Stimulated activated CD4-positive, alpha-beta T cell treated with anti-CD3 and anti-CD28 coated beads, Interleukin-15, amount 100 ng/mL, for 24 hours (primary cell): ENCODE measurements at regions not wholly inside any gene's neighbourhood (a gene's known extent, or its start where the extent isn't known, plus 50 kb on each side); places are given as distances from the start of the nearest gene placed in this dataset.

Experiments used
- DNase-seq: peaks from one replicate; pipeline ENCODE4 v3.0.0-alpha.2; 2020

DNA sequence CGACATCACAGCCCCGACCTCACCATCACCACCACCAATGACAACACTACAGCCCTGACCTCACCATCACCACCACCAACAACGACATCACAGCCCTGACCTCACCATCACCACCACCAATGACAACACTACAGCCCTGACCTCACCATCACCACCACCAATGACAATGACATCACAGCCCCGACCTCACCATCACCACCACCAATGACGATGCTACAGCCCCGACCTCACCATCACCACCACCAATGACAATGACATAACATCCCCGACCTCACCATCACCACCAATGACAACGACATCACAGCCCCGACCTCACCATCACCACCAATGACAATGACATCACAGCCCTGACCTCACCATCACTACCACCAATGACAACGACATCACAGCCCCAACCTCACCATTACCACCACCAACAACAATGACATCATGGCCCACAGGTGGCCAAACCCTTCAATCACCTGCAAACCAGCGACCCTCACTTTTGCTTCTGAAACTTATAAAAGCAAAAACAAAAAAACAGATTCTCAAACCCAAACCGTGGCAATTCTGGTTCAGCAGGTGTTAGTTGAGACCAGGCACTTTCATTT lies 70.7 kb upstream of the TMEM18 start:
- DNase-seq, result no peak

DNA sequence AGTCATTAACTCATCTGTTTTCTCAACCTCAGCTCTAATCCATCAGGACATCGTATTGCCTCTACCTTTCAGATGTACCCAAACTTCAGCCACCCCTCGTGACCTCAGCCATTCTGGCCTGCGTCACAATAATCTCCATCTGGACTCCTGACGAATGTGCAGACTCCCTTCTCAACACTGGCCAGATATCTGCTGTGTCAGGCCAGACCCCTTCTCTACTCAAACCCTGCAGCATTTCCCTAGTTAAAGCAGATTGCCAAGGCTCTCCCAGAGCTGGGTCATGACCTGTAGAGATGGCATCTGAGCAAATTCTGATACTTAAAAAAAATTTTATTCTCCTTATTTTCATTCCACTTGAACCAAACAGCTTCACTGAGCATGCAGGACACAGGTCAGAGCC lies 69.5 kb upstream of the TMEM18 start:
- DNase-seq, result no peak

DNA sequence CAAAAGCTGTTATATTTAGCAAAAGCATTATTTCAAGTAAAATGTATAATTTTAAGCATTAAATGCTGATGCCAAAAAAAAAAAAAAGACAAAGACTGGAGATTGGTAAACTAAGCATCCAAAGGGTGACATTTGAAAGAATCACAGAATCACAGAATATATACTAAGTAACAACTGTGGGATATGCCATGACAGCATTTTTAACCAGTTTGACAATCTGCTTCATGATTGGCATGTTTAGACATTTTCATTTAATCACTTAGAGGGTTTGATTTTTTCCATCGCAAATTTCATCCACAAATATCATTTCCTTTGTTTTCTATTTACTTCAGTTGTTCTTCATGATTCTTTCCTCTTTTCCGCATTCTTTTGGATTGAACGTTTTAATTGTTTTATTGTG lies 66.9 kb upstream of the TMEM18 start:
- no peak for DNase-seq

DNA sequence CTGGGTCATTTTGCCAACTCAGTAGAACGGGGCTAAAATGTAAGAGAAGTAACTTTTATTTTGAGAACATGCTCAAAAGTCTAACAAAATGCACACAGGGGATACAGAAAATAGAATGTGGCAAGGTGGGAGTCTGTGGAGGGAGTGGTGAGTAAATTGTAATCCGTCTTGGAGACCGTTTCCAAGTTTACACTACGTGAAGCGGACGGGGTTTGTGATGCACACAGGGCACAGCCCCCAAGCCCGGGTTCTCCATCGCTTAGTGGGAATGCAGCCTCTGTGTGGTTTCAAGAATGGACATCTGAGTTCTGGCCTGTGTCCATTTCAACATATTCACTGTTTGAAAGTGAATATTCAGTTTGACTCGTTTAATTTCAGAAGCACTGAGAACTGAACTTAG lies 65.0 kb upstream of the TMEM18 start:
- DNase-seq, result no peak

DNA sequence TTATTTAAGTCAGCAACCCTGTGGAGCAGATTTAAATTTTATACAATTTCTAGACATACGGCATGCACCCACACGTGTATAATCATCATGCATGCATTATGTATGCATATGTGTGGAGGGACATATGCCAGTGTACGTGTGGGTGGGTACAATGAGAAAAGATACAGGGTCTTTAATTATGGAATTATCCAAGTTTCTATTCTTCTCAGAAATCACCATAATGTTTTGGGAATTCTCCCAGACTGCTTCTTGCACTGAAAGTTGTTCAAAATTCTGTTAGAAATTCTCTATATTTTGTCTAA lies 63.9 kb upstream of the TMEM18 start:
- no peak for DNase-seq

DNA sequence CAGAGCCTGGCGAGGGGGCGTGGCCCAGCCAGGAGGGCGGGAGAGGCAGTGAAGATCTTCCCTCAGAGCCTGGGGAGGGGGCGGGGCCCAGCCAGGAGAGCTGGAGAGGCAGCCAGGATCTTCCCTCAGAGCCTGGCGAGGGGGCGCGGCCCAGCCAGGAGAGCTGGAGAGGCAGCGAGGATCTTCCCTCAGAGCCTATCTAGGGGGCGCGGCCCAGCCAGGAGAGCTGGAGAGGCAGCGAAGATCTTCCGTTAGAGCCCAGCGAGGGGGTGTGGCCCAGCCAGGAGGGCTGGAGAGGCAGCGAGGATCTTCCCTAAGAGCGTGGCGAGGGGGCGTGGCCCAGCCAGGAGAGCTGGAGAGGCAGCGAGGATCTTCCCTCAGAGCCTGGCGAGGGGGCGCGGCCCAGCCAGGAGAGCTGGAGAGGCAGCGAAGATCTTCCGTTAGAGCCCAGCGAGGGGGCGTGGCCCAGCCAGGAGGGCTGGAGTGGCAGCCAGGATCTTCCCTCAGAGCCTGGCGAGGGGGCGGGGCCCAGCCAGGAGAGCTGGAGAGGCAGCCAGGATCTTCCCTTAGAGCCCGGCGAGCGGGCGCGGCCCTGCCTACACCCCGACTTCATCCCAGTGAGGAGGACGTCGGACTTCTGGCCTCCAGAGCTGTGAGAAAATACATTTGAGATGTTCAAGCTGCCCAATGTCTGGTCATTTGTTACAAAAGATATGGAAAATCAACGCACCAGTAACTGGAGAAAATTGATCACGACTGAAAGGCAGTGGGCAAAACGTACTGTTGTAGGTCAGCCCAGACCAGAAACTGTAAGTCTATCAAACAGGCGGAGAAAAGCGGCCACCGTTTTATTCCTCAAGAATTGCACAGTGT lies 63.4 kb upstream of the TMEM18 start:
- peak; percentile 76 for DNase-seq

DNA sequence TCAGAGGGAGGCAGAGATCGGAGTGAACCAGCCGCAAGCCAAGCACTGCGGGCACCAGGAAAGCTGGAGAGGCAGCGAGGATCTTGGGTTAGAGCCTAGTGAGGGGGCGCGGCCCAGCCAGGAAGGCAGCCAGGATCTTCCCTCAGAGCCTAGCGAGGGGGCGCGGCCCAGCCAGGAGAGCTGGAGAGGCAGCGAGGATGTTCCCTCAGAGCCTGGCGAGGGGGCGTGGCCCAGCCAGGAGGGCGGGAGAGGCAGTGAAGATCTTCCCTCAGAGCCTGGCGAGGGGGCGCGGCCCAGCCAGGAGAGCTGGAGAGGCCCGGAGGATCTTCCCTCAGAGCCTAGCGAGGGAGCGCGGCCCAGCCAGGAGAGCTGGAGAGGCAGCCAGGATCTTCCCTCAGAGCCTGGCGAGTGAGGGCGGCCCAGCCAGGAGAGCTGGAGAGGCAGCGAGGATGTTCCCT lies 62.7 kb upstream of the TMEM18 start:
- peak; percentile 22 for DNase-seq

DNA sequence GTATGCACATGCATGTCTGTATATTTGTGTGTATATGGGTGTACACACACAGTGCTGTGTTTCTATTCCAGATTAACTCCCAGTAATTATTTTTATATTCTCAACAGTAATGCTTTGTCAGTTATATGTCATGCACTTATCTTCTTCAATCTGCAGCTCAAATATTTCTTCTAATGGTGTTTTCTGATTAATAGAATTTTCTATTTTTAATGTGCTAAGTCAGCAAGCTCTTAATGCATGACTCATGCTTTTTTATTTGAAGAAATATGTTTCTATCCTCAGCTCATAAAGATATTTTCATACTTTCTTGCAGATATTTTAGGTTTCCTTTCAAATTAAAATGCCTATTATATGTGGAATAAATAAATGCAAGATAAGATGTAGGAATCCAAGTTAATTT lies 59.7 kb upstream of the TMEM18 start:
- no peak for DNase-seq

DNA sequence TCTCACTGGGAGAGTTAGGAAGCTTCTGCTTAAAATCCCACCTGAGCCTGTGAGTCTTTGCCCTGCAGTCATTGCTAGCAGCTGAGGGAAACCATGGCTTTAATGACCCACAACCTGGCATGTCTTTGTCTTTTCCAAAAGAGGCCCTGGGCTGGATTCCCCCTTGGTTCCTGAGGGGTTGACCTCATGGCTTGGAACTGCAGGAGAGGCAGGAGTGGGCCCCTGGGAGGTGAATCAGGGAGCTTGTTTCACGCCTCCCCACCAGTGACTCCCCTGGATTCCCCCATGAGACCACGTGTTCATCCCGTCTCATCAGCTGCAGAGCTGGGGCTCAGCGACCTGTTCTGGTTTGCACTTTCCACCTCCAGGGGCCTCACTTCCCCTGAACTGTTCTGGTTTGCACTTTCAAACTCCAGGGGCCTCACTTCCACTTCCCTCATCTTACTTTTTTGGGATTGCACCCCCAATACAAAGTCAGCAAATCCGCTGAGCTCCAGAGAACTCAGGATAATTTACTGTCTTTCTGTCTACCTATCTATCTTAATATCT lies 58.5 kb upstream of the TMEM18 start:
- DNase-seq, result no peak

DNA sequence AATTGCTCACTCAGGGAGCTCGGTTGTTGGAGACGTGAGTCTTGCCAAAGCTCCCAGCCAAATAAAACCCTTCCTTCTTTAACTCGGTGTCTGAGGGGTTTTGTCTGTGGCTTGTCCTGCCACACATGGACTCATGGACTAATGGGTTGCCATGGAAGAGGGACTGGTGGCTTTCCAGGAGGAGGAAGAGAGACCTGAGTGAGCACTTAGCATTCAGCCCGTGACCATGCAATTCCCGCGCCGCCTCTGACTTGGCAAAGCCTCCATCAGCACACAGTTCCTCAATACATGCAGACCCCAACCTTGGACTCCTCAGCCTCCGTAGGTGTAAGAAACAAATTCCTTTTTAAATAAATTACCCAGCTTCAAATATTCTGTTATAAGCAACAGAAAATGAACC lies 57.3 kb upstream of the TMEM18 start:
- no peak for DNase-seq

DNA sequence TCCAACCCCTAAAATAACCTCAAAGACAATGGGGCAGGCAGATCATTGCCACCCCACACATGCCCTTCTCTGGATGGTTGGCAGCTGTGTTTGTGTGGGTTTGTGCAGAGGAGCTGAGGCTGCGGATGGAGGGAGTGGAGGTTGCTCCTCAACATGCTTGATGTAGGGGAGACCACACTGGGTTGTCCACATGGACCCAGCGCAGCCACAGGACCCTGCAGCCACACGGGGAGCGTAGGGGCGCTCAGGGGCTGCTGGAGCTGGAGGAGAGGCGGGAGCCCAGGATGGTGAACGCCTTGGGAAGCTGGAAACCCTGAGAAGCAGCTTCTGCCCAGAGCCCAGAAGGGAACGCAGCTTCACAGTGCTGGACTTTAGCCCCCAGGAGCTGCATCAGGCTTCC lies 56.3 kb upstream of the TMEM18 start:
- no peak for DNase-seq

DNA sequence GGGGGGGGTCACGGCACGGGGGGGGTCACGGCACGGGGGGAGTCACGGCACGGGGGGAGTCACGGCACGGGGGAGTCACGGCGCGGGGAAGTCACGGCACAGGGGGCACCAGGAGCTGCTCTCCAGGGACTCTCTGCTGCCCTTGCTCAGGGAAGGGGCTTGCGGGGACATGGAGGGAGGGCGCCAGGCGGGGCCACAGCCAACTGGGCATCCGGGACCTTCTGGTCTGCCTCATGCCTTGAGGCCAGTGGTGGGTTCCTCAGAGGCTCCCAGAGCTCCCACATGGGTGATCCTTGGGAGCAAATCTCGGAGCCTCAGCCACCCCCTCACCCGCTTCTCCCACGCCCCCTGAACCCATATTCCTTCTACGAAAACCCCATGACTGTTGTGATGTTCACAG lies 55.8 kb upstream of the TMEM18 start:
- DNase-seq, result no peak

DNA sequence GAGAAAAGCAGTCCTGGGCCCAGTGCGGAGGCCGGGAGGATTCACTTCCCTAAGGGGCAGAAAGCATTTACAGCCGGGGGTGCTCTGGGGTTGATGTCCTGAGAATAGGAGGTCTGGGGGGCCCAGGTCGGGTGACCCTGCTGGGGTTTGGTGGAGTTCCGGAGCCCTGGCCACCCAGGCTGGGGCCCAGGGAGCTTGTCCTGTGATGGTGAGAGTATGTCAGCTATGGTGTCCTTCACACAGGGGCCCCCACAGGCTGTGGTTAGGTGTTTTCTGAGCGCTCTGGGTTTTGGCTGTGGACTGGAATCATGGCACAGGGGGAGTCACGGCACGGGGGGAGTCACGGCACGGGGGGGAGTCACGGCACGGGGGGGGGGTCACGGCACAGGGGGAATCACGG lies 54.5 kb upstream of the TMEM18 start:
- no peak for DNase-seq

DNA sequence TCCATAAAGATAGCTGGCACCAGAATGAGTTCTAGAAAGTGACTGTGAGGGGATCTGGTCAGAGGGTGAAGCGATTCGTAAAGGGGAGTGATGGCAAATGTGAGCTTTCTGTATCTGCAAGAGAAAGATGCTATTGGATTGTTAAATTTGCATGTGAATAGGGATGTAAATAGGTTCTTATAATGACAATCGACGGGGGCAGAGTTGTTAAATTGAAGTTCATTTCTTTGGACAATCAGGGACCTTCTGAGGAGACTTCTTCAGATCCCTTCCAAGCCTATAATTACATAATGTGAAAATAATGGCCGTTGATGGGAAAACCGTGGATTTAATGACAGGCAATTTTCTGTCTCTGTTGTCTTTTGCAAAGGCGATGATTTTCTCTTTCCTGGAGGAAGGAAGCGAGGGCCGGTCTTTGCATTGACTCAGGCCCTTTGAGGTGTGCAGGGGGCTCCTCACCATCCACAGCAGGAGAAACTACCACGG lies 52.2 kb upstream of the TMEM18 start:
- DNase-seq, result no peak

DNA sequence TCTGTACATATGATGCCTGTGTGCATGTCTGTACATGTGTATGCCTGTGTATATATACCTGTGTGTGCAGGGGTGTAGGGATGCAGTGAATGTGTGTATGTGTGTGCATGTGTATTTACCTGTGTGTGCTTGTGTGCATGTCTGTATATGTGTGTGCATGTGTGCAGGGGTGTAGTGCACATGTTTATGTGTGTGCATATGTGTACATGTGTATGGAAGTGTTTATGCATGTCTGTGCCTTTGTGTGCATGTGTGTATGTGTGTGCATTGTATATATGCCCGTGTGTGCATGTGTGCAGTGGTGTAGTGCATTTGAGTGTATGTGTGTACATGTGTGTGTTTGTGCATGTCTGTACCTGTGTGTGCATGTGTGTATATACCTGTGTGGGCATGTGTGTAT lies 51.0 kb upstream of the TMEM18 start:
- DNase-seq, result no peak

DNA sequence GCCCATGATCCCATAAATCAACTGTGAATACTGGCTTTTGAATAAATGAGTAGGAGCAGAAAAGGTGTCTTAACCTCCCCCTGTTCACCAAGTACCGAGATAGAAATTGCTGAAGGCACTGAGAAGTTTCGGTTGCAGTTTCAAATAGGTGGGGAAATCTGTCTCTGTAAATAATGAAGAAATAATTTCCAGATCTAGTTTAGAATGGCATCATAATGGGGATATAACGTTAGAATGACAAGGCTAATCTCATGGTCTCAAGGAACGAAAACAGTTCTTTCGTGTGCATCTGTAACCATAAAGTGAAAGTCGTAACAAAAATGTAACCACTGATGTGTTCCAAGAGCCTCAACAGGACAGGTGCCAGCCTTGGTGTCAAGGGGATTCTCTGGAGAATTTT lies 49.9 kb upstream of the TMEM18 start:
- DNase-seq, result no peak
